Osteocyte (in vitro differentiated cells): ENCODE measurements at regions not wholly inside any gene's neighbourhood (a gene's known extent, or its start where the extent isn't known, plus 50 kb on each side); places are given as distances from the start of the nearest gene placed in this dataset.

ENCODE experiments used
- DNase-seq: peaks from one replicate; pipeline ENCODE4 v3.0.0; 2021; ENCODE audit warnings: mixed read lengths; ENCODE audit not compliant: unreplicated experiment; ENCODE audit errors: extremely low spot score
- H3K27ac Mint-ChIP-seq: one replicate; pipeline ENCODE4 v1.8.0; 2021; ENCODE audit warnings: mild to moderate bottlenecking, mixed read lengths; ENCODE audit not compliant: unreplicated experiment
- H3K27me3 Mint-ChIP-seq: one replicate; pipeline ENCODE4 v1.8.0; 2021; ENCODE audit warnings: mixed read lengths; ENCODE audit not compliant: unreplicated experiment
- H3K36me3 Mint-ChIP-seq: one replicate; pipeline ENCODE4 v1.8.0; 2021; ENCODE audit warnings: mixed read lengths; ENCODE audit not compliant: unreplicated experiment
- H3K4me1 Mint-ChIP-seq: one replicate; pipeline ENCODE4 v1.8.0; 2021; ENCODE audit warnings: mixed read lengths; ENCODE audit not compliant: unreplicated experiment
- H3K4me3 Mint-ChIP-seq: one replicate; pipeline ENCODE4 v1.8.0; 2021; ENCODE audit warnings: mild to moderate bottlenecking, moderate library complexity, mixed read lengths; ENCODE audit not compliant: unreplicated experiment
- H3K9me3 Mint-ChIP-seq: one replicate; pipeline ENCODE4 v1.8.0; 2021; ENCODE audit warnings: mixed read lengths; ENCODE audit not compliant: unreplicated experiment
- TF ChIP-seq, protein P1 (sequence below): fragments of 200-600 bp; sonication (generic); IDR thresholded peaks from 2 replicates; pipeline ENCODE4 v1.5.0; 2021; ENCODE audit warnings: antibody characterized with exemption, mild to moderate bottlenecking, moderate library complexity

DNA sequence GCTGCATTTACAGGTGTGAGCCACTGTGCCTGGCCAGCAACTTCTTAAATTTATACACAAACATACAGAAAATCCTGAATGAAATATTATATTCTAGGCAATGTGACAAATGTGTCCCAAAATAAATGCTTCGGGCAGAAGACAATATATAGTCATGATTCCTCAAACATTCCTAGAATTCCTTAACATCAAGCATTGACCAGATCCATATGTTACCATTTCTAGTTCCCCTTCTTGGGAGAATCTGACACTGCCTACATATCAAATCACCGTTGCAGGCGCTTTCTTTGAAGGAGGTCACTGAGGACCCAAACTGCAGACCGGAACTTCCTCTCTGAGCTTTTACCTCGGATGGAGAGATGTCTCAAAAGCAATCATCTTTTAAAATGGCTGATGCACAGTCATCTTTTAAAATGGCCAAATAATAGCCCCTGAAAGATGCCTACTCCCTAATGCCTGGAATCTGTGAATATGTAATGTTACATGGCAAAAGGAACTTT lies 323.5 kb downstream of the PHF14 start:
- no peaks in the 10 kb centered on the region for H3K36me3 Mint-ChIP-seq
- no peaks in the 10 kb centered on the region for H3K27me3 Mint-ChIP-seq
- no peak overlapping the region for H3K4me3 Mint-ChIP-seq
- DNase-seq: no peak
- peak overlapping the region; percentile 54 for H3K27ac Mint-ChIP-seq
- no peaks in the 10 kb centered on the region for H3K9me3 Mint-ChIP-seq
- H3K4me1 Mint-ChIP-seq: peaks cover 45% of the 10 kb centered on the region
- TF ChIP-seq, protein P1, sequence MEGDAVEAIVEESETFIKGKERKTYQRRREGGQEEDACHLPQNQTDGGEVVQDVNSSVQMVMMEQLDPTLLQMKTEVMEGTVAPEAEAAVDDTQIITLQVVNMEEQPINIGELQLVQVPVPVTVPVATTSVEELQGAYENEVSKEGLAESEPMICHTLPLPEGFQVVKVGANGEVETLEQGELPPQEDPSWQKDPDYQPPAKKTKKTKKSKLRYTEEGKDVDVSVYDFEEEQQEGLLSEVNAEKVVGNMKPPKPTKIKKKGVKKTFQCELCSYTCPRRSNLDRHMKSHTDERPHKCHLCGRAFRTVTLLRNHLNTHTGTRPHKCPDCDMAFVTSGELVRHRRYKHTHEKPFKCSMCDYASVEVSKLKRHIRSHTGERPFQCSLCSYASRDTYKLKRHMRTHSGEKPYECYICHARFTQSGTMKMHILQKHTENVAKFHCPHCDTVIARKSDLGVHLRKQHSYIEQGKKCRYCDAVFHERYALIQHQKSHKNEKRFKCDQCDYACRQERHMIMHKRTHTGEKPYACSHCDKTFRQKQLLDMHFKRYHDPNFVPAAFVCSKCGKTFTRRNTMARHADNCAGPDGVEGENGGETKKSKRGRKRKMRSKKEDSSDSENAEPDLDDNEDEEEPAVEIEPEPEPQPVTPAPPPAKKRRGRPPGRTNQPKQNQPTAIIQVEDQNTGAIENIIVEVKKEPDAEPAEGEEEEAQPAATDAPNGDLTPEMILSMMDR: no peak

- Mint-ChIP-seq H3K4me3 (no peak overlapping the region), H3K4me1 (peaks cover 45% of the 10 kb centered on the region), H3K27ac (peak overlapping the region; percentile 54), H3K27me3 (no peaks in the 10 kb centered on the region), H3K9me3 (peaks cover 2% of the 10 kb centered on the region), H3K36me3 (no peaks in the 10 kb centered on the region)
- no peak for DNase-seq
- TF ChIP-seq, protein P1: no peak
These were observed 324.1 kb downstream of the PHF14 start for GRCh38 chr7:11297764-11298163.

DNA sequence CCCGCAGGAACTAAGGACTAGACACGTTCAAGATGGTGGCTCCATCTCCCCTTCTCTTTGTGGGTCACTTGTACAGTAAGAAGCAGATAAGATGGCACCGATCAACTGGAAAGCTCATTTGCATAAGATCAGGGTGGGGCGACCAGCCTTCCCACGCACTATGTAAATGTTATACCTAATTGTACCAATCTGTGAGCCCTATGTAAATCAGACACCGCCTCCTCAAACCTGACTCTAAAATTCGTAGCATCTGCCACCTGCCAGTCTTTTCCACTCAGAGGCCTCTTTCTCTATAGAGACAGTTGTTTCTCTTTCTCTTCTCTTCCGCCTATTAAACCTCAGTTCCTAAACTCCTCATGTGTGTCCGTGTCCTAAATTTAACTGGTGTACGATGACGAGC lies 324.5 kb downstream of the PHF14 start:
- Mint-ChIP-seq H3K27ac (no peak overlapping the region), H3K4me1 (peaks cover 45% of the 10 kb centered on the region), H3K36me3 (no peaks in the 10 kb centered on the region), H3K27me3 (no peaks in the 10 kb centered on the region), H3K9me3 (peaks cover 5% of the 10 kb centered on the region), H3K4me3 (no peak overlapping the region)
- DNase-seq: no peak
- TF ChIP-seq, protein P1: no peak

GRCh38 chr7:11300241-11300640 lies 326.6 kb downstream of the PHF14 start:
- Mint-ChIP-seq H3K4me3 (no peak overlapping the region), H3K4me1 (peaks cover 45% of the 10 kb centered on the region), H3K36me3 (no peaks in the 10 kb centered on the region), H3K27ac (peak overlapping the region; percentile 28), H3K9me3 (peaks cover 5% of the 10 kb centered on the region), H3K27me3 (no peaks in the 10 kb centered on the region)
- DNase-seq: no peak
- TF ChIP-seq, protein P1: no peak

DNA sequence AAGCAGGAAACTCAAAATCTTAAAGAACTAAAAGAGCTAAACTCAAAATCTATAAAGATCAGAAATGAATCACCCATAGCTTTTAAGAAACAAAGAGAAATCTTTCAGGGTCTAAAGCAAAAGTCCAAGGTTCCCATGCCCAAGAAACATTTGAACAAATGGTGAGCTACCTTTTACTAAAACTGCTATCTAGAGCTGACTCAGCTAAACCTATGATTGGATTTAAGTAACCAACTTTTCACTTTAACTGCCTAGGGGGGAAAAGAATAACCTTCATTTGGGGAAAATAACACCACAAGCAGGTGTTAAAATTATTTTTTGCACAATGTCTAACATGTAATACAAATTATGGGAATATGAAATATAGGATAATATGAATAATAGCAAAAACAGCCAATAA lies 328.4 kb downstream of the PHF14 start:
- TF ChIP-seq, protein P1: no peak
- no peak for DNase-seq
- Mint-ChIP-seq H3K4me1 (peaks cover 32% of the 10 kb centered on the region), H3K36me3 (no peaks in the 10 kb centered on the region), H3K4me3 (no peak overlapping the region), H3K27me3 (no peaks in the 10 kb centered on the region), H3K27ac (no peak overlapping the region), H3K9me3 (peaks cover 5% of the 10 kb centered on the region)
